Liver (tissue), 8 donors: ENCODE measurements at regions not wholly inside any gene's neighbourhood (a gene's known extent, or its start where the extent isn't known, plus 50 kb on each side); places are given as distances from the start of the nearest gene placed in this dataset.

ENCODE experiments used
- DNase-seq: peaks from one replicate; pipeline ENCODE4 v3.0.0-alpha.2; 2017; ENCODE audit warnings: low spot score
- H3K27ac ChIP-seq, 2 donors: one replicate each; pipeline ENCODE4 v1.7.0; 2013; ENCODE audit warnings: inconsistent platforms in 2 of 2, low read length in 2 of 2, control low read depth in 1 of 2, low read depth in 1 of 2, mild to moderate bottlenecking in 1 of 2
- H3K27me3 ChIP-seq, 4 donors: one replicate each; pipeline versions ENCODE4 v1.6.1 to v1.7.0; 2013; ENCODE audit warnings: low read length in 3 of 4, inconsistent platforms in 1 of 4, mild to moderate bottlenecking in 1 of 4, moderate library complexity in 1 of 4; ENCODE audit not compliant: control insufficient read depth in 4 of 4, insufficient read depth in 4 of 4
- H3K36me3 ChIP-seq, 4 donors: one replicate each; pipeline versions ENCODE4 v1.6.1 to v1.7.0; 2013; ENCODE audit warnings: low read length in 3 of 4, mild to moderate bottlenecking in 3 of 4, low read depth in 1 of 4, moderate library complexity in 1 of 4; ENCODE audit not compliant: control insufficient read depth in 4 of 4, insufficient read depth in 3 of 4
- H3K4me1 ChIP-seq, 4 donors: one replicate each; pipeline versions ENCODE4 v1.6.1 to v1.7.0; 2013; ENCODE audit warnings: low read length in 3 of 4, mild to moderate bottlenecking in 3 of 4, moderate library complexity in 1 of 4; ENCODE audit not compliant: control insufficient read depth in 4 of 4, insufficient read depth in 4 of 4
- H3K4me3 ChIP-seq, 3 donors: one replicate each; pipeline versions ENCODE4 v1.6.1 to v1.7.0; 2013; ENCODE audit warnings: low read length in 3 of 3, control low read depth in 1 of 3, low read depth in 1 of 3, mild to moderate bottlenecking in 1 of 3
- H3K9ac ChIP-seq, 2 donors: one replicate each; pipeline ENCODE4 v1.7.0; 2013; ENCODE audit warnings: low read length in 2 of 2, mild to moderate bottlenecking in 2 of 2, moderate library complexity in 2 of 2, control low read depth in 1 of 2, low read depth in 1 of 2
- H3K9me3 ChIP-seq, 4 donors: one replicate each; pipeline versions ENCODE4 v1.6.1 to v1.7.0; 2013; ENCODE audit warnings: low read length in 3 of 4; ENCODE audit not compliant: control insufficient read depth in 4 of 4
- EGR1 ChIP-seq, 2 donors: IDR thresholded peaks; 2 replicates each; pipeline ENCODE4 v1.6.1; 2016 to 2018; ENCODE audit warnings: antibody characterized with exemption in 2 of 2, low read depth in 2 of 2
- FOXA1 ChIP-seq: IDR thresholded peaks from 2 replicates; pipeline ENCODE4 v1.6.1; 2016; ENCODE audit warnings: antibody characterized with exemption
- JUND ChIP-seq, 2 donors: IDR thresholded peaks; 2 replicates each; pipeline ENCODE4 v1.6.1; 2016; ENCODE audit warnings: antibody characterized with exemption in 2 of 2
- RAD21 ChIP-seq, 2 donors: IDR thresholded peaks; 2 replicates each; pipeline ENCODE4 v1.6.1; 2016; ENCODE audit warnings: antibody characterized with exemption in 2 of 2, mild to moderate bottlenecking in 2 of 2
- RXRA ChIP-seq, 2 donors: IDR thresholded peaks; 2 replicates each; pipeline ENCODE4 v1.6.1; 2017 to 2018; ENCODE audit warnings: antibody characterized with exemption in 2 of 2, mild to moderate bottlenecking in 1 of 2
- SP1 ChIP-seq: IDR thresholded peaks from 2 replicates; pipeline ENCODE4 v1.6.1; 2018; ENCODE audit warnings: antibody characterized with exemption, mild to moderate bottlenecking
- TAF1 ChIP-seq: conservative IDR thresholded peaks from 2 replicates; pipeline ENCODE4 v1.6.1; 2016; ENCODE audit warnings: antibody characterized with exemption, mild to moderate bottlenecking
- YY1 ChIP-seq: IDR thresholded peaks from 2 replicates; pipeline ENCODE4 v1.6.1; 2016; ENCODE audit warnings: antibody characterized with exemption, mild to moderate bottlenecking
- WGBS: extraction: QIAGEN DNeasy Blood & Tissue Kit; methylation state at CpG from one replicate; pipeline ENCODE4 v1.1.7; 2013; 5-methylcytosine and 5-hydroxymethylcytosine counted together
- TF ChIP-seq, protein P1 (sequence below): fragments of 150-350 bp; IDR thresholded peaks from 2 replicates; pipeline ENCODE4 v1.5.1; 2017; ENCODE audit warnings: improper control_type of control experiment, low read depth, low read length; ENCODE audit not compliant: missing input control
- TF ChIP-seq, protein P2 (sequence below): IDR thresholded peaks from 2 replicates; pipeline ENCODE4 v1.6.1; 2016; ENCODE audit warnings: antibody characterized with exemption, mild to moderate bottlenecking
- TF ChIP-seq, protein P3 (sequence below): IDR thresholded peaks from 2 replicates; pipeline ENCODE4 v1.6.1; 2016; ENCODE audit warnings: antibody characterized with exemption
- donor health status: healthy.
- donor health status: healthy.
- donor health status: healthy.
- donor health status: healthy.
- donor health status: healthy.

DNA sequence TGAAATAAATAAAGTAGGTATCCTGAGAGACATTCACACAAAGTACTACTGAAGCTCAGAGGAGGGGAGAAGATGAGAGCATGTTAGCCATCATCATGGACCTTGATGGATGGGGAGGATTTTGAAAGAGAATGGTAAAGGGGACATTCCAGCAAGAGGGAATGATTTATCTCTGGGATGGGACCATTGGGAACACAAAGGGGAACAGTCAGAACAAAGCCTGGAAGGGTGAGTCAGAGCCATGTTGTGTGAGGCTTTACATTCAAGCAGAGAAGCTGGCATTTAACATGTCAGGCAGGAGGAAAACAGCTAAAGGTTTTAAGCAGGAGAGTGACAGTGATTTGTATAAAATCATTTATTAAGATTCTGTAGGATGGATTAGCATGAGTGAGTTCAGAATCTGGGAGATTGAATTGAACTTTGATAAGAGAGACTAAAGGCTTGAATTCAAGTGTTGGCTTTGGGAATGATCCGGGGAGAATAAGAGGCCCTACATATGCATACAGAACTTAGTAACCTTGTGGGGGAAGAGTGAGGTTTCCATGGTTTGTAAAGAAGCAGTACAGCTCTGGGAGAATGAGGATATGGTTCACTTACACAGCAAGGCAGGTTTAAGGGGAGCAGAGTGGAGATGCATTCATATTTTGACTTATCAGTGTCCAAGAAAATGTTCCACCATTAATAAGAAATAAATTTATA is 174.4 kb downstream of the SYT10 start:
- TF ChIP-seq JUND (IDR thresholded peaks at IDR 0.05) (no peak), FOXA1 (no peak), SP1 (no peak), EGR1 (IDR thresholded peaks at IDR 0.05; ENCODE audit: low read depth in 2 of 2) (no peak), YY1 (no peak), RAD21 (IDR thresholded peaks at IDR 0.05) (no peak)
- TF ChIP-seq, protein P1, sequence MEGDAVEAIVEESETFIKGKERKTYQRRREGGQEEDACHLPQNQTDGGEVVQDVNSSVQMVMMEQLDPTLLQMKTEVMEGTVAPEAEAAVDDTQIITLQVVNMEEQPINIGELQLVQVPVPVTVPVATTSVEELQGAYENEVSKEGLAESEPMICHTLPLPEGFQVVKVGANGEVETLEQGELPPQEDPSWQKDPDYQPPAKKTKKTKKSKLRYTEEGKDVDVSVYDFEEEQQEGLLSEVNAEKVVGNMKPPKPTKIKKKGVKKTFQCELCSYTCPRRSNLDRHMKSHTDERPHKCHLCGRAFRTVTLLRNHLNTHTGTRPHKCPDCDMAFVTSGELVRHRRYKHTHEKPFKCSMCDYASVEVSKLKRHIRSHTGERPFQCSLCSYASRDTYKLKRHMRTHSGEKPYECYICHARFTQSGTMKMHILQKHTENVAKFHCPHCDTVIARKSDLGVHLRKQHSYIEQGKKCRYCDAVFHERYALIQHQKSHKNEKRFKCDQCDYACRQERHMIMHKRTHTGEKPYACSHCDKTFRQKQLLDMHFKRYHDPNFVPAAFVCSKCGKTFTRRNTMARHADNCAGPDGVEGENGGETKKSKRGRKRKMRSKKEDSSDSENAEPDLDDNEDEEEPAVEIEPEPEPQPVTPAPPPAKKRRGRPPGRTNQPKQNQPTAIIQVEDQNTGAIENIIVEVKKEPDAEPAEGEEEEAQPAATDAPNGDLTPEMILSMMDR = no peak
- TF ChIP-seq, protein P2, sequence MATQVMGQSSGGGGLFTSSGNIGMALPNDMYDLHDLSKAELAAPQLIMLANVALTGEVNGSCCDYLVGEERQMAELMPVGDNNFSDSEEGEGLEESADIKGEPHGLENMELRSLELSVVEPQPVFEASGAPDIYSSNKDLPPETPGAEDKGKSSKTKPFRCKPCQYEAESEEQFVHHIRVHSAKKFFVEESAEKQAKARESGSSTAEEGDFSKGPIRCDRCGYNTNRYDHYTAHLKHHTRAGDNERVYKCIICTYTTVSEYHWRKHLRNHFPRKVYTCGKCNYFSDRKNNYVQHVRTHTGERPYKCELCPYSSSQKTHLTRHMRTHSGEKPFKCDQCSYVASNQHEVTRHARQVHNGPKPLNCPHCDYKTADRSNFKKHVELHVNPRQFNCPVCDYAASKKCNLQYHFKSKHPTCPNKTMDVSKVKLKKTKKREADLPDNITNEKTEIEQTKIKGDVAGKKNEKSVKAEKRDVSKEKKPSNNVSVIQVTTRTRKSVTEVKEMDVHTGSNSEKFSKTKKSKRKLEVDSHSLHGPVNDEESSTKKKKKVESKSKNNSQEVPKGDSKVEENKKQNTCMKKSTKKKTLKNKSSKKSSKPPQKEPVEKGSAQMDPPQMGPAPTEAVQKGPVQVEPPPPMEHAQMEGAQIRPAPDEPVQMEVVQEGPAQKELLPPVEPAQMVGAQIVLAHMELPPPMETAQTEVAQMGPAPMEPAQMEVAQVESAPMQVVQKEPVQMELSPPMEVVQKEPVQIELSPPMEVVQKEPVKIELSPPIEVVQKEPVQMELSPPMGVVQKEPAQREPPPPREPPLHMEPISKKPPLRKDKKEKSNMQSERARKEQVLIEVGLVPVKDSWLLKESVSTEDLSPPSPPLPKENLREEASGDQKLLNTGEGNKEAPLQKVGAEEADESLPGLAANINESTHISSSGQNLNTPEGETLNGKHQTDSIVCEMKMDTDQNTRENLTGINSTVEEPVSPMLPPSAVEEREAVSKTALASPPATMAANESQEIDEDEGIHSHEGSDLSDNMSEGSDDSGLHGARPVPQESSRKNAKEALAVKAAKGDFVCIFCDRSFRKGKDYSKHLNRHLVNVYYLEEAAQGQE = no peak
- TF ChIP-seq, protein P3, sequence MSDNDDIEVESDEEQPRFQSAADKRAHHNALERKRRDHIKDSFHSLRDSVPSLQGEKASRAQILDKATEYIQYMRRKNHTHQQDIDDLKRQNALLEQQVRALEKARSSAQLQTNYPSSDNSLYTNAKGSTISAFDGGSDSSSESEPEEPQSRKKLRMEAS = no peak
- 72% methylated on average over 1 of the region's 1 CpG for WGBS
- Histone ChIP-seq H3K9me3 (no peaks in the 10 kb centered on the region), H3K4me1 (no peaks in the 10 kb centered on the region), H3K4me3 (no peak overlapping the region), H3K36me3 (no peaks in the 10 kb centered on the region), H3K27me3 (no peaks in the 10 kb centered on the region), H3K27ac (no peak overlapping the region), H3K9ac (no peak overlapping the region)
- DNase-seq = no peak

DNA sequence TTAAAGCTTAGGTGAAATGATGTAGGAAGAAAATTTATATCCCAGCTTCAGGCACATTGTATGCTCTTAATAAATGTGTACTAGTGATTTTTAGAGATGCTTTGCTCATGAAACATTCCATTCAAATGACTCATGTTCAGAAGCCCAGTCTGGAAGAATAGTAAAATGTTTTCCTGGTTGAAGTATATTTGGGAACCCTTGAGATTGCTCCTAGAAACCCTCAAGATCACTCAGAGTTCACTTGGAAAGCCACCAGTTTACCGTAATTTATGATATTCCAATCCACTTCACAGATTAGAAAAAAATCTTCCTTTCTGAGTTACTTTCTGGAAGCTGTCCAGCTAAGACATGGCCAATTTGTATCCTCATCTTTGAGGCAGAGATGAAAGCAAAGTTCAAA is 186.4 kb downstream of the SYT10 start:
- H3K9me3 ChIP-seq = no peaks in the 10 kb centered on the region
- no peak overlapping the region for H3K9ac ChIP-seq
- no peak for DNase-seq
- no peaks in the 10 kb centered on the region for H3K4me1 ChIP-seq
- no peak overlapping the region for H3K27ac ChIP-seq
- no peaks in the 10 kb centered on the region for H3K27me3 ChIP-seq
- WGBS = 79% methylated on average over 1 of the region's 1 CpG
- no peaks in the 10 kb centered on the region for H3K36me3 ChIP-seq
- TF ChIP-seq RXRA (IDR thresholded peaks at IDR 0.05) = no peak
- no peak for TF ChIP-seq TAF1
- no peak for TF ChIP-seq RAD21 (IDR thresholded peaks at IDR 0.05)
- TF ChIP-seq, protein P3 = no peak
- TF ChIP-seq, protein P1 = no peak
- TF ChIP-seq FOXA1 = no peak
- TF ChIP-seq EGR1 (IDR thresholded peaks at IDR 0.05; ENCODE audit: low read depth in 2 of 2) = no peak
- no peak overlapping the region for H3K4me3 ChIP-seq
